ENCODE measurements at regions not wholly inside any gene's neighbourhood (a gene's known extent, or its start where the extent isn't known, plus 50 kb on each side); places are given as distances from the start of the nearest gene placed in this dataset.

GRCh38 chr6:122114717-122115116 lies 284.7 kb upstream of the HSF2 start:
- no peak overlapping the region for H3K4me3 ChIP-seq
- no peak overlapping the region for H3K27ac ChIP-seq
- 7 to 10% (median 7%) methylated on average over 2 of the region's 2 CpGs for WGBS, 3 donors
- H3K27me3 ChIP-seq = no peaks in the 10 kb centered on the region
- intact Hi-C loops (cut with DNase I) = no loop called here
- DNase-seq = no peak
- no peaks in the 10 kb centered on the region for H3K9me3 ChIP-seq
- TF ChIP-seq CTCF (IDR thresholded peaks at IDR 0.05) (no peak), EP300 (IDR thresholded peaks at IDR 0.05) (no peak), POLR2A (IDR thresholded peaks at IDR 0.05) (no peak)
- no peaks in the 10 kb centered on the region for H3K36me3 ChIP-seq
- H3K4me1 ChIP-seq (ENCODE audit: insufficient read depth) = no peaks in the 10 kb centered on the region

- Histone ChIP-seq H3K36me3 (no peaks in the 10 kb centered on the region), H3K4me1 (ENCODE audit: insufficient read depth) (no peaks in the 10 kb centered on the region), H3K4me3 (no peak overlapping the region), H3K9me3 (no peaks in the 10 kb centered on the region), H3K27ac (no peak overlapping the region), H3K27me3 (no peaks in the 10 kb centered on the region)
- intact Hi-C loops (cut with DNase I) = no loop called here
- no peak for TF ChIP-seq POLR2A (IDR thresholded peaks at IDR 0.05)
- TF ChIP-seq EP300 (IDR thresholded peaks at IDR 0.05) = no peak
- no peak for TF ChIP-seq CTCF (IDR thresholded peaks at IDR 0.05)
- no peak for DNase-seq
- 21 to 32% (median 23%) methylated on average over 5 of the region's 5 CpGs for WGBS, 3 donors
Observed at GRCh38 chr6:122116119-122116834, 283.2 kb upstream of the HSF2 start.

DNA sequence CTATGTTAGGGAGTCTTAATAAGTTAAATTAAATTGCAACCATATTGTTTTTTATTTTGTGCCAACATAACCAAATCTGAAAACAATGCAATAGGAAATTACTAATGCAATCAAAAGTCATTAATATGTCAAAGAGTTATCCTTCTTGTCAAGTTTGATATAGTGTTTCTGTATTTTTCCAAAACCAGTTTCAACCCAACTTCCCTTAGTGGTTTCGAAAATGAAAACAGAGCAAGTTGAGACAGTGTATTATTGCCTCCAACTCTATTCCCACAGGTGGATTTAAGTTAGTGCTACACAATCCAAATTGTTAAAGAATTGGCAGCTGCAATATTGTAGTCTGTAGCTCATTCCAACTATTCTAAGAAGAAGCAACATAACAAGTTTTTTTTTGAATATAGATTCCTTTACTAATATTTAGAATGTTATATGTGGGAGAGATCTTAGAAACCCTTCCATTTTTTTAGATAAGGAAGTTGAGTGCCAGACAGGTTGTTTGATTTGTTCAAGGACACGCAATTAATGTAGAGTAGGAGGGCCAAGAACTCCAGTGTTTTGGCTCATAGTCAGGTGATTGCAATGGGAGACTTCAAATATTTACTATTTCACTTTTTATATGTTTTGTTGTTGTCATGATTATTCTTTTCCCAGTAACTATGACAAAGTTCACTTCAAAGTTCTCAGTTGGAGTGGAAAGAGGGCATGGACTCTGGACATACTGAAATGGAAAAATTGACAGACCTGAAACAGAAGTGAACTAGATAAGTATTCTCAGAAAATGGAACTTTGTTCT lies 282.4 kb upstream of the HSF2 start:
- 31 to 34% (median 32%) methylated on average over 2 of the region's 2 CpGs for WGBS, 3 donors
- TF ChIP-seq POLR2A (IDR thresholded peaks at IDR 0.05) (no peak), CTCF (IDR thresholded peaks at IDR 0.05) (no peak), EP300 (IDR thresholded peaks at IDR 0.05) (no peak)
- H3K9me3 ChIP-seq = no peaks in the 10 kb centered on the region
- H3K36me3 ChIP-seq = no peaks in the 10 kb centered on the region
- DNase-seq = no peak
- no peaks in the 10 kb centered on the region for H3K4me1 ChIP-seq (ENCODE audit: insufficient read depth)
- intact Hi-C loops (cut with DNase I) = no loop called here
- no peak overlapping the region for H3K27ac ChIP-seq
- H3K27me3 ChIP-seq = no peaks in the 10 kb centered on the region
- no peak overlapping the region for H3K4me3 ChIP-seq

GRCh38 chr6:122118945-122119506 lies 280.4 kb upstream of the HSF2 start:
- 83 to 91% (median 91%) methylated on average over 1 of the region's 1 CpG for WGBS, 3 donors
- intact Hi-C loops (cut with DNase I) = no loop called here
- no peaks in the 10 kb centered on the region for H3K9me3 ChIP-seq
- no peak for DNase-seq
- H3K36me3 ChIP-seq = no peaks in the 10 kb centered on the region
- no peak overlapping the region for H3K27ac ChIP-seq
- TF ChIP-seq EP300 (IDR thresholded peaks at IDR 0.05) (no peak), POLR2A (IDR thresholded peaks at IDR 0.05) (no peak), CTCF (IDR thresholded peaks at IDR 0.05) (no peak)
- H3K4me1 ChIP-seq (ENCODE audit: insufficient read depth) = no peaks in the 10 kb centered on the region
- H3K4me3 ChIP-seq = no peak overlapping the region
- H3K27me3 ChIP-seq = no peaks in the 10 kb centered on the region

All from ovary (tissue), 7 donors.